ENCODE measurements at regions not wholly inside any gene's neighbourhood (a gene's known extent, or its start where the extent isn't known, plus 50 kb on each side); places are given as distances from the start of the nearest gene placed in this dataset.

DNA sequence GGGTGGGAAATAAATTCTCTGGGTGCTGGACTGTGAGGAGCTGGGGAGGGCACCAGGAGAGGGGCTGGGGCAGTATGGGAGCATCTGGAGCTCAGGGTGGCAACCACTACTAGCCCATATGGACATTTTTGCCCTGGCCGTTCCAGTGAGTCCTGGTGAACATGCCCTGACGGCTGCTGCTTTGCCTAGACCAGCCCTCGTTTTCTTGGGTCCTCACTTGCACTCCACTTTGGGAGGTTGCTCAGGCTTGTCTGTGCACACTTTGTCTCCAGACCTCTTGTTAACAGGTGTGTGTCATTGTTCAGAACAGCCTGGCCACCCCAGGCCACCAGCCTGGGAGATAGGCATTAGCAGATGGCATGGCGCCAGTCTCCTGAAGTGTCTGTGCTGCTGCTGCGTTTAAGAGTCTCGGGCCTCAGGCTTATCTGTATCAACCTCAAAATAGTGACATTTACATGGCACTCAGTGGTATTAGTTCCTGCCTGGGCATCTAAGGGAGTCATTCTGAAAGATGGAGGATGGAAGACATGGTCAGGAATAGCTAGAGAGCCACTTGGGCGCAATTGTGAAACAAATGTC lies 190.5 kb downstream of the PTPRU start:
- Histone ChIP-seq H3K4me2 (ENCODE audit: low read length) (no peak overlapping the region), H3F3A (ENCODE audit: control insufficient read depth, insufficient read depth) (no peaks in the 10 kb centered on the region), H4K20me1 (ENCODE audit: control insufficient read depth, insufficient read depth, low read depth, low read length) (no peaks in the 10 kb centered on the region), H3K27me3 (ENCODE audit: control insufficient read depth, low read length) (peaks cover 4% of the 10 kb centered on the region; the same call in 1 of the 2 replicates), H3K9me3 (ENCODE audit: control insufficient read depth, insufficient read depth, low read length) (no peaks in the 10 kb centered on the region), H3K27ac (ENCODE audit: low read depth, low read length) (no peak overlapping the region), H3K79me2 (ENCODE audit: control insufficient read depth, low read length) (no peaks in the 10 kb centered on the region), H3K9me2 (replicated peaks; ENCODE audit: control insufficient read depth, low read length) (no peaks in the 10 kb centered on the region), H3K4me3 (ENCODE audit: low read length) (no peak overlapping the region), H3K4me1 (ENCODE audit: control insufficient read depth, low read length) (no peaks in the 10 kb centered on the region), H3K36me3 (ENCODE audit: control insufficient read depth, low read length) (no peaks in the 10 kb centered on the region)
- no peak for TF ChIP-seq CTCF (IDR thresholded peaks at IDR 0.05; ENCODE audit: low read depth, low read length, poor library complexity, severe bottlenecking)
- TF ChIP-seq EZH2phosphoT487 (IDR thresholded peaks at IDR 0.05; ENCODE audit: borderline replicate concordance, low read length): no peak

DNA sequence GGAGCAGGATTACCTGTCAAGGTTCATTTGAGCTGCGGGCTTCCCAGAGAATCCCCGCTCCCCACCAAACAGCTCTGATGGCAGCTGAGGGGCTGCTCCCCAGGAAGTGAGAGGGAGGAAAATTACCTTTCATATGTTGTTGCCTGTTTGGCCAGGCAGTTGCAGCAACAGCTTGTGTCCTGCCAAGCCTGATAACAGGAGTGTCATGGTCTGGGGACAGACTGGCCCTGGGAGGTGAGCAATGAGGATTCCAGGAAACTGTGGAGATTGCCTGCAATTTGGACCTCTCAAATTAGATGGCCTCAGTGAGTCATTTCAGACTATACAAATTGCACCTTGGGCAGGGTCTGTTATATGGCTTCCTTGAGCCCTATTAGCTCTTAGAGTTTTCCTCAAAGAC lies 189.3 kb downstream of the PTPRU start:
- Histone ChIP-seq H3K27me3 (ENCODE audit: control insufficient read depth, low read length) (peaks cover 4% of the 10 kb centered on the region; the same call in 1 of the 2 replicates), H3K4me3 (ENCODE audit: low read length) (no peak overlapping the region), H3K4me1 (ENCODE audit: control insufficient read depth, low read length) (no peaks in the 10 kb centered on the region), H3K79me2 (ENCODE audit: control insufficient read depth, low read length) (no peaks in the 10 kb centered on the region), H3K9me3 (ENCODE audit: control insufficient read depth, insufficient read depth, low read length) (no peaks in the 10 kb centered on the region), H3K36me3 (ENCODE audit: control insufficient read depth, low read length) (no peaks in the 10 kb centered on the region), H3K4me2 (ENCODE audit: low read length) (no peak overlapping the region), H3F3A (ENCODE audit: control insufficient read depth, insufficient read depth) (no peaks in the 10 kb centered on the region), H3K9me2 (replicated peaks; ENCODE audit: control insufficient read depth, low read length) (no peaks in the 10 kb centered on the region), H3K27ac (ENCODE audit: low read depth, low read length) (no peak overlapping the region), H4K20me1 (ENCODE audit: control insufficient read depth, insufficient read depth, low read depth, low read length) (no peaks in the 10 kb centered on the region)
- TF ChIP-seq EZH2phosphoT487 (IDR thresholded peaks at IDR 0.05; ENCODE audit: borderline replicate concordance, low read length): no peak
- no peak for TF ChIP-seq CTCF (IDR thresholded peaks at IDR 0.05; ENCODE audit: low read depth, low read length, poor library complexity, severe bottlenecking)

DNA sequence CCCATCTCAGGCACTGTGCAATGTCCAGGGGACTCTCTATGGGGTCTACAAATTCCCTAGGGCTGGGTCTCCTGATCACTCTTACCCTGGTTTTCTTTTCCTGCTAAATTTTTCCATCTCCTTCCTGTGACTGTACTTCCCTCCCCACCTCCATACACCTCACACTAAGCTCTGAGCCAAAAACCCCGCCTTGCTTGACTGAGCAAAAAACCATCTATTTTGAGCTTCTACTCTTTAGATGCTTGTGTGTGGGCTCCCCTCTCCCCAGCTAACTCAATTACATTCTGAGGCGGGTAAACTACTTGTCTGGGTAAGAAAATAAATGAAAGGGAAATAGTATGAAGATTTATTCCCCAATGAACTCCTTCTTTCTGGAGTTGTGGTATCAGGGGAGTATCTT lies 187.9 kb downstream of the PTPRU start:
- Histone ChIP-seq H3K4me3 (ENCODE audit: low read length) (no peak overlapping the region), H4K20me1 (ENCODE audit: control insufficient read depth, insufficient read depth, low read depth, low read length) (no peaks in the 10 kb centered on the region), H3K27ac (ENCODE audit: low read depth, low read length) (no peak overlapping the region), H3K79me2 (ENCODE audit: control insufficient read depth, low read length) (no peaks in the 10 kb centered on the region), H3K4me1 (ENCODE audit: control insufficient read depth, low read length) (no peaks in the 10 kb centered on the region), H3K4me2 (ENCODE audit: low read length) (no peak overlapping the region), H3K27me3 (ENCODE audit: control insufficient read depth, low read length) (peaks cover 4% of the 10 kb centered on the region), H3K9me2 (replicated peaks; ENCODE audit: control insufficient read depth, low read length) (no peaks in the 10 kb centered on the region), H3F3A (ENCODE audit: control insufficient read depth, insufficient read depth) (no peaks in the 10 kb centered on the region), H3K9me3 (ENCODE audit: control insufficient read depth, insufficient read depth, low read length) (no peaks in the 10 kb centered on the region), H3K36me3 (ENCODE audit: control insufficient read depth, low read length) (no peaks in the 10 kb centered on the region)
- TF ChIP-seq EZH2phosphoT487 (IDR thresholded peaks at IDR 0.05; ENCODE audit: borderline replicate concordance, low read length) (no peak), CTCF (IDR thresholded peaks at IDR 0.05; ENCODE audit: low read depth, low read length, poor library complexity, severe bottlenecking) (no peak)
